CD4-positive, alpha-beta T cell (primary cell): ENCODE measurements at regions not wholly inside any gene's neighbourhood (a gene's known extent, or its start where the extent isn't known, plus 50 kb on each side); places are given as distances from the start of the nearest gene placed in this dataset.

Experiments used
- ATAC-seq: fragments of 200-7000 bp; cut with Tn5 transposase; one replicate; pipeline ENCODE4 v1.10.0; 2022; ENCODE audit warnings: mild to moderate bottlenecking; ENCODE audit not compliant: poor library complexity
- CTCF ChIA-PET: fragments of 350-600 bp; sonication (Branson Sonifier 250); formaldehyde crosslinking; loops from one replicate; lab custom pipeline; 2021; ENCODE audit warnings: antibody characterized with exemption, inconsistent platforms; lab: Charles Lee
- POLR2A ChIA-PET: fragments of 350-600 bp; sonication (Branson Sonifier 250); formaldehyde crosslinking; loops from one replicate; lab custom pipeline; 2021; ENCODE audit warnings: antibody characterized with exemption, inconsistent platforms; lab: Charles Lee
- DNase-seq, 14 experiments: peaks; one replicate each; pipeline ENCODE4 v3.0.0-alpha.2; 2013 to 2020; ENCODE audit warnings: mixed read lengths in 2 of 14
- H3K27ac ChIP-seq, 2 donors: one replicate each; pipeline versions ENCODE4 v1.5.1 to v1.7.0; 2013; ENCODE audit warnings: low read length in 2 of 2, low read depth in 1 of 2, mild to moderate bottlenecking in 1 of 2
- H3K27me3 ChIP-seq, 2 experiments: 1 replicate in 1 of 2; 2 replicates in 1 of 2; pipeline versions ENCODE4 v1.6.1 to v1.7.0; 2013; ENCODE audit warnings: low read length in 2 of 2, control low read depth in 1 of 2, mild to moderate bottlenecking in 1 of 2, moderate library complexity in 1 of 2; ENCODE audit not compliant: insufficient read depth in 2 of 2, control insufficient read depth in 1 of 2
- H3K36me3 ChIP-seq: one replicate; pipeline ENCODE4 v1.6.1; 2013; ENCODE audit warnings: low read length, control low read depth; ENCODE audit not compliant: insufficient read depth
- H3K4me1 ChIP-seq: one replicate; pipeline ENCODE4 v1.6.1; 2013; ENCODE audit warnings: low read length, control low read depth; ENCODE audit not compliant: insufficient read depth
- H3K4me3 ChIP-seq: one replicate; pipeline ENCODE4 v1.5.1; 2013; ENCODE audit warnings: mild to moderate bottlenecking, low read length, moderate library complexity
- H3K9me3 ChIP-seq, 2 experiments: 1 replicate in 1 of 2; 2 replicates in 1 of 2; pipeline versions ENCODE4 v1.6.1 to v1.7.0; 2013; ENCODE audit warnings: low read length in 2 of 2, mild to moderate bottlenecking in 2 of 2, control low read depth in 1 of 2, moderate library complexity in 1 of 2; ENCODE audit not compliant: control insufficient read depth in 1 of 2, insufficient read depth in 1 of 2
- H3K27ac Mint-ChIP-seq: one replicate; pipeline ENCODE4 v1.8.0; 2020; ENCODE audit warnings: mixed read lengths
- H3K27me3 Mint-ChIP-seq: one replicate; pipeline ENCODE4 v1.8.0; 2021; ENCODE audit warnings: mixed read lengths
- H3K36me3 Mint-ChIP-seq: one replicate; pipeline ENCODE4 v1.8.0; 2021; ENCODE audit warnings: low read depth, mixed read lengths
- H3K4me1 Mint-ChIP-seq: one replicate; pipeline ENCODE4 v1.8.0; 2021; ENCODE audit warnings: low read depth, mixed read lengths
- H3K4me3 Mint-ChIP-seq: one replicate; pipeline ENCODE4 v1.8.0; 2020; ENCODE audit warnings: mild to moderate bottlenecking, mixed read lengths
- H3K9me3 Mint-ChIP-seq: one replicate; pipeline ENCODE4 v1.8.0; 2020; ENCODE audit warnings: mixed read lengths
- intact Hi-C, 2 experiments: fragments of 100-400 bp; cut with DNase I in 1 of 2; cut with micrococcal nuclease in 1 of 2; formaldehyde crosslinking; loops; one replicate each; pipeline versions ENCODE4 v1.15.1 to v1.9.0; 2023 to 2025; cut with DNase I, micrococcal nuclease
- TF ChIP-seq, protein P1 (sequence below): fragments of 200-600 bp; IDR thresholded peaks from one replicate; pipeline ENCODE4 v1.8.0; 2022; ENCODE audit warnings: antibody characterized with exemption, mild to moderate bottlenecking

DNA sequence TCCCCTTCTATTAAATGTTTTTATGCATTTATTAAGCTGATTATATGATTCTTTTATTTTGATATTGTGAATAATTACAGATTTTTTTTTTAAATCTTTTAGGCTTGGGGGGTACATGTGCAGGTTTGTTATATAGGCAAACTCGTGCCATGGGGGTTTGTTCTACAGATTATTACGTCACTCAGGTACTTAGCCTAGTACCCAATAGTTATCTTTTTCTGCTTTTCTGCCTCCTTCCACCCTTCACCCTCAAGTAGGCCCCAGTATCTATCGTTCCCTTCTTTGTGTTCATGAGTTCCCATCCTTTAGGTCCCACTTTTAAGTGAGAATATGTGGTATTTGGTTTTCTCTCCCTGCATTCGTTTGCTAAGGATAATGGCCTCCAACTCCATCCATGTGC is 92.2 kb upstream of the CWC22 start:
- H3K36me3 Mint-ChIP-seq: no peaks in the 10 kb centered on the region
- no peaks in the 10 kb centered on the region for H3K9me3 ChIP-seq
- peaks cover 4% of the 10 kb centered on the region for H3K27me3 Mint-ChIP-seq
- H3K4me3 Mint-ChIP-seq: no peak overlapping the region
- H3K4me1 ChIP-seq: no peaks in the 10 kb centered on the region
- H3K4me1 Mint-ChIP-seq: no peaks in the 10 kb centered on the region
- no peak overlapping the region for H3K4me3 ChIP-seq
- ATAC-seq (no peak), DNase-seq (no peak)
- H3K27ac Mint-ChIP-seq: no peak overlapping the region
- H3K27me3 ChIP-seq: no peaks in the 10 kb centered on the region
- TF ChIP-seq, protein P1, sequence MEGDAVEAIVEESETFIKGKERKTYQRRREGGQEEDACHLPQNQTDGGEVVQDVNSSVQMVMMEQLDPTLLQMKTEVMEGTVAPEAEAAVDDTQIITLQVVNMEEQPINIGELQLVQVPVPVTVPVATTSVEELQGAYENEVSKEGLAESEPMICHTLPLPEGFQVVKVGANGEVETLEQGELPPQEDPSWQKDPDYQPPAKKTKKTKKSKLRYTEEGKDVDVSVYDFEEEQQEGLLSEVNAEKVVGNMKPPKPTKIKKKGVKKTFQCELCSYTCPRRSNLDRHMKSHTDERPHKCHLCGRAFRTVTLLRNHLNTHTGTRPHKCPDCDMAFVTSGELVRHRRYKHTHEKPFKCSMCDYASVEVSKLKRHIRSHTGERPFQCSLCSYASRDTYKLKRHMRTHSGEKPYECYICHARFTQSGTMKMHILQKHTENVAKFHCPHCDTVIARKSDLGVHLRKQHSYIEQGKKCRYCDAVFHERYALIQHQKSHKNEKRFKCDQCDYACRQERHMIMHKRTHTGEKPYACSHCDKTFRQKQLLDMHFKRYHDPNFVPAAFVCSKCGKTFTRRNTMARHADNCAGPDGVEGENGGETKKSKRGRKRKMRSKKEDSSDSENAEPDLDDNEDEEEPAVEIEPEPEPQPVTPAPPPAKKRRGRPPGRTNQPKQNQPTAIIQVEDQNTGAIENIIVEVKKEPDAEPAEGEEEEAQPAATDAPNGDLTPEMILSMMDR: no peak
- no peaks in the 10 kb centered on the region for H3K36me3 ChIP-seq
- intact Hi-C loops: no loop called here
- ChIA-PET CTCF (no interaction called here), POLR2A (no interaction called here)
- H3K27ac ChIP-seq: no peak overlapping the region
- no peaks in the 10 kb centered on the region for H3K9me3 Mint-ChIP-seq

- H3K4me1 Mint-ChIP-seq: no peaks in the 10 kb centered on the region
- no peak overlapping the region for H3K4me3 ChIP-seq
- no peaks in the 10 kb centered on the region for H3K9me3 ChIP-seq
- no peak for ATAC-seq
- no peaks in the 10 kb centered on the region for H3K36me3 ChIP-seq
- peaks cover 0 to 3% of the 10 kb centered on the region in 2 experiments for H3K27me3 ChIP-seq
- H3K27ac ChIP-seq: no peak overlapping the region
- H3K36me3 Mint-ChIP-seq: no peaks in the 10 kb centered on the region
- intact Hi-C loops: no loop called here
- DNase-seq: no peak
- H3K4me1 ChIP-seq: no peaks in the 10 kb centered on the region
- TF ChIP-seq, protein P1: no peak
- no peak overlapping the region for H3K4me3 Mint-ChIP-seq
- no peak overlapping the region for H3K27ac Mint-ChIP-seq
- H3K9me3 Mint-ChIP-seq: peaks cover 3% of the 10 kb centered on the region
- ChIA-PET CTCF (interaction anchor here (0.9 kb wide), 1 partner anchor 974 kb away, joined by 3 read pairs; no protein-coding TSS in a partner anchor), POLR2A (no interaction called here)
- H3K27me3 Mint-ChIP-seq: peaks cover 19% of the 10 kb centered on the region
Observed at GRCh38 chr2:180085144-180085543, 78.0 kb upstream of the CWC22 start.

GRCh38 chr2:180077295-180077906 is 70.3 kb upstream of the CWC22 start:
- ChIA-PET CTCF (no interaction called here), POLR2A (no interaction called here)
- no peak overlapping the region for H3K4me3 ChIP-seq
- H3K27ac ChIP-seq: no peak overlapping the region
- no peak for ATAC-seq
- H3K36me3 ChIP-seq: no peaks in the 10 kb centered on the region
- Mint-ChIP-seq H3K4me1 (no peaks in the 10 kb centered on the region), H3K27ac (no peak overlapping the region), H3K36me3 (no peaks in the 10 kb centered on the region), H3K4me3 (no peak overlapping the region), H3K27me3 (peaks cover 5% of the 10 kb centered on the region), H3K9me3 (peaks cover 2% of the 10 kb centered on the region)
- H3K9me3 ChIP-seq: no peaks in the 10 kb centered on the region
- TF ChIP-seq, protein P1: no peak
- no peaks in the 10 kb centered on the region for H3K27me3 ChIP-seq
- H3K4me1 ChIP-seq: no peaks in the 10 kb centered on the region
- intact Hi-C loops: no loop called here
- no peak for DNase-seq
